Keratinocyte (primary cell): ENCODE measurements at regions not wholly inside any gene's neighbourhood (a gene's known extent, or its start where the extent isn't known, plus 50 kb on each side); places are given as distances from the start of the nearest gene placed in this dataset.

Experiments
- DNase-seq: peaks from one replicate; pipeline ENCODE4 v3.0.0-alpha.2; 2011; ENCODE audit warnings: low read depth, missing footprints, low spot score
- FAIRE-seq: peaks from 2 replicates; lab custom pipeline; 2011; peaks lifted over from hg19 to GRCh38; lab: Jason Lieb, UNC
- H2AFZ ChIP-seq: 2 replicates; pipeline ENCODE4 v1.6.0; 2012; ENCODE audit warnings: low read length, control low read depth, inconsistent platforms; ENCODE audit not compliant: control insufficient read depth
- H3K27ac ChIP-seq: 2 replicates; pipeline ENCODE4 v1.5.1; 2011; ENCODE audit warnings: low read length; ENCODE audit not compliant: control insufficient read depth, insufficient read depth
- H3K27me3 ChIP-seq: 3 replicates; pipeline ENCODE4 v1.6.0; 2011; ENCODE audit warnings: low read length; ENCODE audit not compliant: control insufficient read depth, insufficient read depth; ENCODE audit errors: extremely low read depth
- H3K36me3 ChIP-seq, 2 experiments: 2 replicates in 1 of 2; 3 replicates in 1 of 2; pipeline ENCODE4 v1.5.1; 2011; ENCODE audit warnings: low read length in 2 of 2, mild to moderate bottlenecking in 1 of 2; ENCODE audit not compliant: control insufficient read depth in 2 of 2, insufficient read depth in 2 of 2; ENCODE audit errors: extremely low read depth in 1 of 2
- H3K4me1 ChIP-seq: 3 replicates; pipeline ENCODE4 v1.5.1; 2011; ENCODE audit warnings: low read length; ENCODE audit not compliant: control insufficient read depth, insufficient read depth; ENCODE audit errors: extremely low read depth
- H3K4me2 ChIP-seq: 3 replicates; pipeline ENCODE4 v1.6.0; 2011; ENCODE audit warnings: low read depth, low read length; ENCODE audit not compliant: control insufficient read depth, insufficient read depth; ENCODE audit errors: extremely low read depth
- H3K4me3 ChIP-seq, 3 experiments: fragments of 200-600 bp in 1 of 3; sonication (generic) in 1 of 3; 2 replicates in 2 of 3; 3 replicates in 1 of 3; pipeline ENCODE4 v1.5.1; 2011 to 2016; ENCODE audit warnings: low read length in 3 of 3, mild to moderate bottlenecking in 3 of 3, control low read depth in 2 of 3, inconsistent platforms in 1 of 3, low read depth in 1 of 3, mixed read lengths in 1 of 3, mixed run types in 1 of 3, moderate library complexity in 1 of 3; ENCODE audit not compliant: control insufficient read depth in 2 of 3, insufficient read depth in 2 of 3; ENCODE audit errors: extremely low read depth in 1 of 3
- H3K79me2 ChIP-seq: 2 replicates; pipeline ENCODE4 v1.6.0; 2012; ENCODE audit warnings: low read length; ENCODE audit not compliant: control insufficient read depth, insufficient read depth
- H3K9ac ChIP-seq: 3 replicates; pipeline ENCODE4 v1.6.0; 2011; ENCODE audit warnings: low read length; ENCODE audit not compliant: control insufficient read depth, insufficient read depth; ENCODE audit errors: extremely low read depth
- H3K9me1 ChIP-seq: 3 replicates; pipeline ENCODE4 v1.6.0; 2011; ENCODE audit warnings: low read length; ENCODE audit not compliant: control insufficient read depth, insufficient read depth; ENCODE audit errors: extremely low read depth
- H3K9me3 ChIP-seq: 2 replicates; pipeline ENCODE4 v1.5.1; 2012; ENCODE audit warnings: low read depth, low read length; ENCODE audit not compliant: control insufficient read depth
- H4K20me1 ChIP-seq: 3 replicates; pipeline ENCODE4 v1.6.0; 2011; ENCODE audit warnings: low read length; ENCODE audit not compliant: control insufficient read depth, insufficient read depth; ENCODE audit errors: extremely low read depth
- CTCF ChIP-seq, 3 experiments: IDR thresholded peaks in 1 of 3; conservative IDR thresholded peaks in 1 of 3; optimal IDR thresholded peaks in 1 of 3; 2 replicates in 2 of 3; 3 replicates in 1 of 3; pipeline versions ENCODE3 to v1.5.1; 2011; ENCODE audit warnings: low read length in 3 of 3, mild to moderate bottlenecking in 3 of 3, moderate library complexity in 2 of 3, control low read depth in 1 of 3, inconsistent platforms in 1 of 3; ENCODE audit not compliant: insufficient read depth in 2 of 3; ENCODE audit errors: extremely low read depth in 1 of 3
- EZH2 ChIP-seq: IDR thresholded peaks from one replicate; pipeline ENCODE4 v1.6.1; 2012; ENCODE audit warnings: inconsistent platforms, mild to moderate bottlenecking, low read length, moderate library complexity
- dilution Hi-C: fragments of 300-500 bp; cut with MboI; formaldehyde crosslinking; loops from one replicate; pipeline ENCODE4 v1.7.0; 2020; ENCODE audit warnings: low sequenced_read_pairs; ENCODE audit not compliant: extremely low pct_ligation_motif_present

- Histone ChIP-seq H3K36me3 (no peaks in the 10 kb centered on the region), H3K9ac (no peak overlapping the region), H4K20me1 (no peaks in the 10 kb centered on the region), H3K27me3 (no peaks in the 10 kb centered on the region), H3K9me3 (no peaks in the 10 kb centered on the region), H3K4me2 (no peak overlapping the region), H3K9me1 (no peaks in the 10 kb centered on the region), H3K4me1 (no peaks in the 10 kb centered on the region), H3K79me2 (no peaks in the 10 kb centered on the region), H3K4me3 (no peak overlapping the region), H2AFZ (no peak overlapping the region), H3K27ac (no peak overlapping the region)
- dilution Hi-C loops: no loop called here
- DNase-seq (no peak), FAIRE-seq (no peak)
- no peak for TF ChIP-seq CTCF (optimal IDR thresholded peaks at IDR 0.05 in 1 of 3, IDR thresholded peaks at IDR 0.05 in 1 of 3, conservative IDR thresholded peaks at IDR 0.05 in 1 of 3; ENCODE audit: extremely low read depth in 1 of 3, insufficient read depth in 2 of 3, low read length in 3 of 3)
- TF ChIP-seq EZH2: no peak
These were observed 1028.8 kb downstream of the ADGRL2 start for GRCh38 chr1:82829527-82829926.

GRCh38 chr1:82823876-82824275 is 1023.1 kb downstream of the ADGRL2 start:
- Histone ChIP-seq H3K4me2 (no peak overlapping the region), H2AFZ (no peak overlapping the region), H3K36me3 (no peaks in the 10 kb centered on the region), H4K20me1 (no peaks in the 10 kb centered on the region), H3K27me3 (no peaks in the 10 kb centered on the region), H3K9me1 (no peaks in the 10 kb centered on the region), H3K27ac (no peak overlapping the region), H3K4me1 (no peaks in the 10 kb centered on the region), H3K9ac (no peak overlapping the region), H3K4me3 (no peak overlapping the region), H3K79me2 (no peaks in the 10 kb centered on the region), H3K9me3 (no peaks in the 10 kb centered on the region)
- DNase-seq (no peak), FAIRE-seq (no peak)
- TF ChIP-seq CTCF (optimal IDR thresholded peaks at IDR 0.05 in 1 of 3, IDR thresholded peaks at IDR 0.05 in 1 of 3, conservative IDR thresholded peaks at IDR 0.05 in 1 of 3; ENCODE audit: extremely low read depth in 1 of 3, insufficient read depth in 2 of 3, low read length in 3 of 3): no peak
- no peak for TF ChIP-seq EZH2
- dilution Hi-C loops: no loop called here
